HG03354 (cell line): ENCODE measurements at regions not wholly inside any gene's neighbourhood (a gene's known extent, or its start where the extent isn't known, plus 50 kb on each side); places are given as distances from the start of the nearest gene placed in this dataset.

Experiments used
- ATAC-seq: cut with Tn5 transposase; IDR thresholded peaks from one replicate; pipeline ENCODE4 v1.9.1; 2021; ENCODE audit warnings: mild to moderate bottlenecking; ENCODE audit not compliant: unreplicated experiment, poor library complexity, severe bottlenecking

DNA sequence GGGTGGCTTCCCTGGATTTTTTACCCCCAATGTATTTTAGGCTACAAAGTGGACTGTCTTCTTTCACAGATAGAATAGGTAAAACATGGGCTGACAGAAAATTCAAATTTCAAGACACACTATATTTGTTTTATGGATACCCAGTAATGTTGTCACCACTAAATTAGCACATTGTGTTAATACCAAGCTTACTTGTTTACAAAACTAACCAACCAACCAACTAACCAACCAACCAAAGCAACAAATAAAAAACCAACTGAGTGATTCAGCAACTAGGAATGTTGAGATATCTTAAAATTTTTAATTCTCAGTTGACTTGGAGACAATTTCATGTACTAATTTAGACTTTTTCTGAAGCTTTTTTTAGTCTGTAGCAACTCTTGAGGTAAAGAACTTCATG is 69.3 kb upstream of the CTSC start:
- no peak for ATAC-seq

DNA sequence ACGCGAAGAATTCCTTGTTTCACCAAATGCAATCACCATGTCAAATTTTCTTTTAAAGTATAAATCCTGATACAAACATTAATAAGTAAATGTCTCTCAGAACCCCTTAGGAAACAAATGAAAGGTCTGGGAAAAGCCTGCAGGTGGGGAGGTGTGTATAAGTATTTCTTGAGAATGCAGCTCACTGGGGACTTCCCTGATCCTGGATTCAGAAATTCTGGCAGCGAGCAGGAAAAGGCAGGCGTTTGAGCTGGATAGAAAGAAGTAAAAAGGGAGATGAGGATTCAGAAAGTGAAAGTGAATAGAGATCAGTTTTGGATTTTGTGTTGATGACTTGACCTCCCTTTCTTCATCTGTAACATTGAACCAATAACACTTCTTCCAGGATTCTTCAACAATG is 68.3 kb upstream of the CTSC start:
- no peak for ATAC-seq

DNA sequence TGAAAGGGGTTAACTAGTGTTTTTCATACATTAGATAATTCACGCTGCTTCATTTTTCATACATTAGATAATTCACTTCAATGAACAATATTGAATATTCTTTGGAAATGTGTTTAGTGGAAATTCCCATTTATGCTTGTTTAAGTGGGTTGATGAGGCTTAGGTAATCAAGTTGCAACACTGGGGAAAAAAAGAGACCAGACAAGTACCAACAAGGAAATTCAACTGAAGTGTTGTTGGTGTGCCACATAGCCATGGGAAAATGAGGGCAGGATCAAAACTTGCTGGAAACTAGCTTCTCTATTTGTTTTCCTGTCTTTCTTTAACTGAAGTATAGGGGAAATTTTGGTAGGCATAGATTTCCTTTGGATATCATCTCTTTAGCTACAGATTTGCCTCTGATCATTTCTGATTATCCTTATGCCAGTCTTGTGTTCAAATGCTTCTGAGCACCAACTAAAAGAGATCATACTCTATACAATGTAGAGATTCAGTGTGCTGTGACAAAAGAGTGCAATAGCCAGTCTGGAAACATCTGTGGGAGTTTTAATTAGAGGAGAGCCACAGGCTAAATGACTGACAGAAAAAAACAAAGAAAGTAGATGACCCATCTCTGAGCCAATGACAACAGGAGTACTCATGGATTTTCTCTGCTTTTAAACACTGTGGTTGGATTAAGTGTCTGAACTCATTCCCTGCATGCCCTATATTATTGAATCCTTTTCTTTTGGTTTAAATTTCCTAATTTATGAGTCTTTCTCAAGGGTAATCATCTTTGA is 67.6 kb upstream of the CTSC start:
- ATAC-seq, result no peak

DNA sequence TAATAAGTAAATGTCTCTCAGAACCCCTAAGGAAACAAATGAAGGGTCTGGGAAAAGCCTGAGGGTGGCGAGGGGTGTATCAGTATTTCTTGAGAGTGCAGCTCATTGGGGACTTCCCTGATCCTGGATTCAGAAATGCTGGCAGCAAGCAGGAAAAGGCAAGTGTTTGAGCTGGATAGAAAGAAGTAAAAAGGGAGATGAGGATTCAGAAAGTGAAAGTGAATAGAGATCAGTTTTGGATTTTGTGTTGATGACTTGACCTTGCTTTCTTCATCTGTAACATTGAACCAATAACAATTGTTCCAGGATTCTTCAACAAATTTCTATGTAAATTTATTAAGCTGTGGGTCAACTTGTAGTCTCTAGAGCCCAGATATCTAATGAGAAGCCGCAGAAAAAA is 66.9 kb upstream of the CTSC start:
- ATAC-seq, result no peak

DNA sequence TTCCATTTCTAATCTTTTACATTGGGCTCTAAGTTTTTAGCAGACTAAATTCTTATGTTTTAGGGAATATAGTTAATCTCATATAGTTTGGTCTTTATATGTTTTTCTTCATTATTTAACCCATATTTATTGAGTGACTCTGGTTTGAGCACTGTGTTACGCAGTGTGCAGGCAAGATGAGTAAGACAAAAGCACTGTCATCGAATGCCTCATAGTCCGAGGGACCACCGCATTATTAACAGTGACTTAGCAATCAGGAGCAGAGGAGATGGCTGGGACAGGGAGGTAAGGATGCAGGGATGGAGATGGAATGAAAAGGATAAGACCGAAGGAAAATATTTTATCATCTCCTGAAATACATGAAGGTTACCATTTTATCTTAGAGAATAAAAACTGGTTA is 65.2 kb upstream of the CTSC start:
- no peak for ATAC-seq

DNA sequence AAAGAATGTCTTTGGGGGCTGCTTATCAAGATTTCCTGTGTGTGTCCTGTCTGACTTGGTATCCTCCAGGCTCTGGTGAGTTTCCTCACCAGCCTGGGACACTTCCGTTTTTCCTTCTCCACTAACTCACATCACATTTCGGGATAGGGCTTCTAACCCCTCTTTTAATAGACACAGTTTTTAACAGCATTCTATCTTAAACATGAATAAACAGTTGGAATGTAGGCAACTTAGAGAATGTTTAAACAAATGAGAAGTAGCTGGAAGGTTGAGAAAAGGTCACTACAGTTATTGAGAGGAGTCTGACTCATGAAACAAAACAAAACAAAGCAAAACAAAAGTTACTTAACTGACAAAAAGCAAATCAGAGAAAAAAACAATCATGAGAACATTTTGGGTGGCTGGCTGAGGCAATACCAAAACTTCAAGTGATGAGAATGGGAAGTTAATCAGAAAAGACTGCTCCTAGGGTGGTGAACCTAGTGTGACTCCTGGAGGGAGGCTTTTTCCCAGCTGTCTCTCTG is 64.7 kb upstream of the CTSC start:
- no peak for ATAC-seq

DNA sequence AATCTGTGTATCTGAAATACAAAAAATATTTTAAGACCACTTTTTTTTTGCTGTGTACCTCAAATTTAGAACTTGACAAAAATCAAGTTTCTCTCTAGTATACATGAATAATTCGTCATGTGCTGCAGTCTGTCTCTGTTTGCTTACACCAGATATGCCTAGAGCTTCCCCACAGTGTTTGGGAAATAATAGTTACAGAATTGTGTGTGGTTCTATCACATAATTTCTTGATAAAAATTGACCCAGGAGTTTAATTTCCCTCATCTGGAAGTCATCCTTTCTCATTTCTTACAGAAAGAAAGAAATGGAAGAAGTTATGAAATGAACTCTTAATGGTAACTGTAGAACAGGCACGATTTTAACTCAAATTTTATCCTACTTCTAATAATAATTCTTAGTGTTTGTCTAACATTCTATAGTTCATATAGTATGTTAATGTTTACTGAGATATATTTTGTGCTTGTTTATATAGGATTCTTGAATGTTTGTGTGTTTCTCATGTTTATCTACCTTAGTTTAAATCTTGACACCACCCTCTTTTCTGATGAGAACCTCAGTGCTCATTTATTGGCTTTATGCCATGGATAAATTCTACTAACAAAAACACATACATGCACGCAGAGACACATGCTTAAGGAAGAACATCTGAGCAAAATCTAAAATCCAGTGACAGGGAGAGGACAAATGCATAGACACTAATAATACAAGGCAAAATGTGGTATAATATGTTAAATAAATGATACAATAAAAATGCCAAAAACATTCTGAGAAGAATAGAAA is 61.4 kb upstream of the CTSC start:
- no peak for ATAC-seq

DNA sequence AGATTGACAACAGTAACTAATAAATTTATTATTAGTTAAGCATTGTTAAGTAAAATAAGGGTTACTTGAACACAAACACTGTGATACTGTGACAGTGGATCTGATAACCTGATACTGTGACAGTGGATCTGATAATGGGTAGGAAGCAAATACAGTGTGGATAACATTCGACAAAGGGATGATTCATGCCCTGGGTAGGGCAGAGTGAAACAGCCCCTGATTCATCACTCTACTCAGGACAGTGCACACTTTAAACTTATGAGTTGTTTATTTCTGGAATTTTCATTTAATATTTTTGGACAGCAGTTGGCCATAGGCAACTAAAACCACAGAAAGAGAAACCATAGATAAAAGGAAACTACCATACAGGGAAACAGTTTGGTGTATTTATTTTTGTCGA is 60.8 kb upstream of the CTSC start:
- peak; percentile 47 for ATAC-seq

DNA sequence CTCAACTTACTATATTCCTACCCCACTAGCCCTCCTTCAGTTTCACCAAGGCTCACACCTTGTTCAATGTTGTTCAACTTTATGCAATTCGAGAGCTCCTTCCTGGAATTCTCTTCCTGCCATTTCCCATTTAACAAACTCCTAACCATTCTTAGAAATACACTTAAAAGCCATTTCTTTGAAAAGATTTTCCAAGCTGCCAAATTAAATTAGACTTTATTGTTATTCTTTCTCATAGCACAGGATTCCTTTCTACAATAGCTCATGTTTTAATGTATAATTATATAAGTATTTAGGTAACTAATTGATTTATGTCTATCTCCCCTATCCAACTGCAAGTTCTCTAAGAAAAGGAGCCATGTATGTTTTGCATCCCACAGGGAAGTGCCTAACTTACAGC is 52.7 kb upstream of the CTSC start:
- no peak for ATAC-seq

DNA sequence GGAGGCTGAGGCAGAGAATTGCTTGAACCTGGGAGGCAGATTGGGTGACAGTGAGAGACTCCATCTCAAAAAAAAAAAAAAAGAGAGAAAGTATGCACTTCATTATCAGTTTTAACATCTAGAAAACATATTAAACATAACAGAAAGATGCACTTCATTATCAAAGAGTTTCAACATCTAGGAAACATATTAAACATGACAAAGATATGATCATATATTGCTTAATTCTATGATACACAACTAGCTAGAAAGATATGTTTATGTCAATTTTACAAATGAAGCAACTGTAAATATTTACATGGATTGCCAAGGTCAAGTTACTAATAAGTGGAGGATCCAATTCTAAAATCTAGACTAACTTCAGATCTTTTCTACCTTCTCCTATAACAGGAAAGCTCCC is 50.4 kb upstream of the CTSC start:
- ATAC-seq, result no peak
